ENCODE measurements at regions not wholly inside any gene's neighbourhood (a gene's known extent, or its start where the extent isn't known, plus 50 kb on each side); places are given as distances from the start of the nearest gene placed in this dataset.

DNA sequence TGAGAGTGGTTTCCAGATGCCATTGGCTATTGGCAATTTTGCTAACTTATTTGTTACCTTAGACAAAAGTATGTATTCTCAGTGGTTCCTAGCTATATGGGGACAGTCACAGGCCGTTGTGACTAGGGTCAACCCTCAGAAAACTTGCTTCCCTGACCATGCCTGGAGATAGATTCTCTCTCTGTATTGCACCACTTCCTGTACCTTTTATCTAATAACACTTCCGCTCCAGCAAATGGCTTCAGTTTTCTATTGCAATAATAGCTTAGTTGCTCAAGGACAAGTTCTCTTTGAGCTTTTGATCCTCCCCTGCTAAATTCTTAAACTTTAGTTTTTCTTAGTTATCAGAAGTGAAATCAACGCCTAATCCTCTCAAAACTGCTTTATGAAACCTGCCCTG lies 338.0 kb downstream of the RMST start:
- DNase-seq (ENCODE audit: low spot score, unreplicated experiment) = no peak
- Mint-ChIP-seq H3K27ac (no peak overlapping the region), H3K4me3 (ENCODE audit: low read depth) (no peak overlapping the region), H3K4me1 (ENCODE audit: low read depth) (no peaks in the 10 kb centered on the region), H3K9me3 (ENCODE audit: low read depth) (no peaks in the 10 kb centered on the region), H3K27me3 (no peaks in the 10 kb centered on the region), H3K36me3 (ENCODE audit: insufficient read depth) (no peaks in the 10 kb centered on the region)
- TF ChIP-seq, protein P1, sequence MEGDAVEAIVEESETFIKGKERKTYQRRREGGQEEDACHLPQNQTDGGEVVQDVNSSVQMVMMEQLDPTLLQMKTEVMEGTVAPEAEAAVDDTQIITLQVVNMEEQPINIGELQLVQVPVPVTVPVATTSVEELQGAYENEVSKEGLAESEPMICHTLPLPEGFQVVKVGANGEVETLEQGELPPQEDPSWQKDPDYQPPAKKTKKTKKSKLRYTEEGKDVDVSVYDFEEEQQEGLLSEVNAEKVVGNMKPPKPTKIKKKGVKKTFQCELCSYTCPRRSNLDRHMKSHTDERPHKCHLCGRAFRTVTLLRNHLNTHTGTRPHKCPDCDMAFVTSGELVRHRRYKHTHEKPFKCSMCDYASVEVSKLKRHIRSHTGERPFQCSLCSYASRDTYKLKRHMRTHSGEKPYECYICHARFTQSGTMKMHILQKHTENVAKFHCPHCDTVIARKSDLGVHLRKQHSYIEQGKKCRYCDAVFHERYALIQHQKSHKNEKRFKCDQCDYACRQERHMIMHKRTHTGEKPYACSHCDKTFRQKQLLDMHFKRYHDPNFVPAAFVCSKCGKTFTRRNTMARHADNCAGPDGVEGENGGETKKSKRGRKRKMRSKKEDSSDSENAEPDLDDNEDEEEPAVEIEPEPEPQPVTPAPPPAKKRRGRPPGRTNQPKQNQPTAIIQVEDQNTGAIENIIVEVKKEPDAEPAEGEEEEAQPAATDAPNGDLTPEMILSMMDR (IDR thresholded peaks at IDR 0.05; ENCODE audit: unreplicated experiment) = no peak

DNA sequence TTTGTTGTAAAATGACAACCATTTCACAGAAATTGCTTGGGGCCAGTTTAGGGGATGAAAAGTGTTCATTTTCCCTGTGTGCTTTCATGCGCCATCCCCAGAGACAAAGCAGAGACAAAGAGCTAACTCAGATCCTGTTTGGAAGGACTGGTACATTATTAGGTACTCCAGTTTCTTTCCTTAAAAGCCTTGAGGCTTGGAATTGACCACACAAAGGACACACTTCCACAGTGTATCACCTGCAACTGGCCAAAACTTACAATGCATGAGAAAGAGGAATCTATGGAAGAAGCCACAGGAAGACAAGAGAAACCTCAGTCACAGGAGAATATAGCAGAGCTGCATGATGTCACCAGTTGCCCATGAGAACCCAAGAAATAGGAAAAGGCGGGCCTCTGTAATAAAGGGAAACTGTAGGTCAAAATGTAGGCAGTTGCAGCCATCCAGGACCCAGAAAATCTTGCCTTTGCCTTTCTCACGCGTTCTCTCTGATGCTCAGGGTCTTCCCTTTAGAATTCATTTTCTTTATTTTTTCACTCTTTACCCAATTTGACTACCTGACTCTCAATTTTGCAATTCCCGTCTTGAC lies 339.0 kb downstream of the RMST start:
- H3K4me1 Mint-ChIP-seq (ENCODE audit: low read depth) = no peaks in the 10 kb centered on the region
- H3K27ac Mint-ChIP-seq = no peak overlapping the region
- H3K27me3 Mint-ChIP-seq = no peaks in the 10 kb centered on the region
- H3K9me3 Mint-ChIP-seq (ENCODE audit: low read depth) = no peaks in the 10 kb centered on the region
- DNase-seq (ENCODE audit: low spot score, unreplicated experiment) = no peak
- H3K4me3 Mint-ChIP-seq (ENCODE audit: low read depth) = no peak overlapping the region
- H3K36me3 Mint-ChIP-seq (ENCODE audit: insufficient read depth) = no peaks in the 10 kb centered on the region
- TF ChIP-seq, protein P1 (IDR thresholded peaks at IDR 0.05; ENCODE audit: unreplicated experiment) = no peak

DNA sequence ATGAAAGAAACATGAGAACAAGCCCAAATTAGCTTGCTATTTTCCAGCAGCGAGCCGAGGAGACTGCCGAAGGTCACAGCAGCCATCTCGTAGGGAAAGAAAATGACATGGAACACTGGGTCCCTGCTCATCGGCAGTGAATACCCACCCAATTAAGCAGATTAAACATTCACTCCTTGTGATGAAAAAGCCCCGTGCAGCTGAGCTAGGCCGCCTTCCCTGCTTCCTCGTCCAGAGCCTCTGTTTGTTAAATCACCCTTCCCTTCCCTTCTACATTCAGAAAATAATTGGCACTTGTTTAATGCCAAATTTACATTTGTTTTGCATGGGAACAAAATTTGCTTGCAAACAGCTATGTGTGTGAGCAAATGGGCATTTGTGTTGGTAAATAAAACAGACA lies 342.5 kb downstream of the RMST start:
- DNase-seq (ENCODE audit: low spot score, unreplicated experiment) = no peak
- peaks cover 8% of the 10 kb centered on the region for H3K9me3 Mint-ChIP-seq (ENCODE audit: low read depth)
- no peak overlapping the region for H3K4me3 Mint-ChIP-seq (ENCODE audit: low read depth)
- H3K36me3 Mint-ChIP-seq (ENCODE audit: insufficient read depth) = no peaks in the 10 kb centered on the region
- no peaks in the 10 kb centered on the region for H3K27me3 Mint-ChIP-seq
- no peaks in the 10 kb centered on the region for H3K4me1 Mint-ChIP-seq (ENCODE audit: low read depth)
- TF ChIP-seq, protein P1 (IDR thresholded peaks at IDR 0.05; ENCODE audit: unreplicated experiment) = no peak
- no peak overlapping the region for H3K27ac Mint-ChIP-seq

DNA sequence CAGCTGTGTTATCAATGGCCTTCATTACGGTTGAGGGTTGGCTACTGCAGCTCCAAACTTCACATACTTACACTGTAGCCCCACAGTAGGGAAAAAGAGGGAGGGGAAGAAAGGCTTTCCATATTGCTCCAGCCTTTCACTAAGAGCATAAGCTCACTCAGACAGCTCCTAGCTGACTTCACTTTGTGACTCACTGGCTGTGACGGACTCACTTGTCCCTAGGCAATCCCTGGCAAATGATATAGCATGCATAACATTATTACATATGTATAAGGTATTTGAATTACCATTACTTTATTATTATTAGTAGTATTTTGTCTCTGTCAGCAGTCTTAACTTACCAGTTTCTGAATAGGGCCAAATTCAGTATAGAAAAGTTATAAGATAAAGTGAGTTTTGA lies 350.7 kb downstream of the RMST start:
- Mint-ChIP-seq H3K4me3 (ENCODE audit: low read depth) (no peak overlapping the region), H3K27me3 (no peaks in the 10 kb centered on the region), H3K36me3 (ENCODE audit: insufficient read depth) (no peaks in the 10 kb centered on the region), H3K27ac (no peak overlapping the region), H3K9me3 (ENCODE audit: low read depth) (no peaks in the 10 kb centered on the region), H3K4me1 (ENCODE audit: low read depth) (no peaks in the 10 kb centered on the region)
- TF ChIP-seq, protein P1 (IDR thresholded peaks at IDR 0.05; ENCODE audit: unreplicated experiment) = no peak
- no peak for DNase-seq (ENCODE audit: low spot score, unreplicated experiment)

DNA sequence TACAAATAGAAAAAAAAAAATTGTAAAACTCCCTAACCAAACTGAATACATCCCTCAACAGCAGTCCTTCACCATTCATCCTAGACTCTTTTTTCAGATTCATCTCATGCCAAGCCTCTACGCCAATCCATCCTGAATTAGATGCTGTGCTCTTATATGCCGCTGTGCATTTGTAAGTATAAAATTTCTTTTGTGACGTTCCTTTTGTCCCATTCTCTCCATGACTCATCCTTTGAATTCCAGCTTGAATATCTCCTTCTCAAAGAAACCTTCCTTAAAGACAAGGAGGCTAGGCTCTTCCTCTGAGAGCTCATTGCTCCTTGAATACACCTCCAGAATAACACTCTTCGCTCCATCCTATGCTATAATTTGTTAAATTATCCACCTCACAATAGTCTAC lies 359.2 kb downstream of the RMST start:
- H3K27me3 Mint-ChIP-seq = no peaks in the 10 kb centered on the region
- no peaks in the 10 kb centered on the region for H3K9me3 Mint-ChIP-seq (ENCODE audit: low read depth)
- H3K27ac Mint-ChIP-seq = no peak overlapping the region

More for the DNA sequence above, 359.2 kb downstream of the RMST start:
- H3K36me3 Mint-ChIP-seq (ENCODE audit: insufficient read depth) = no peaks in the 10 kb centered on the region
- no peaks in the 10 kb centered on the region for H3K4me1 Mint-ChIP-seq (ENCODE audit: low read depth)
- TF ChIP-seq, protein P1 (IDR thresholded peaks at IDR 0.05; ENCODE audit: unreplicated experiment) = no peak
- no peak overlapping the region for H3K4me3 Mint-ChIP-seq (ENCODE audit: low read depth)
- no peak for DNase-seq (ENCODE audit: low spot score, unreplicated experiment)

Data from progenitor cell of endocrine pancreas (in vitro differentiated cells).